Activated CD8-positive, alpha-beta T cell treated with anti-CD3 and anti-CD28 coated beads for 36 hours (primary cell): ENCODE measurements at regions not wholly inside any gene's neighbourhood (a gene's known extent, or its start where the extent isn't known, plus 50 kb on each side); places are given as distances from the start of the nearest gene placed in this dataset.

ENCODE experiments used
- ATAC-seq: fragments of 200-7000 bp; cut with Tn5 transposase; one replicate; pipeline ENCODE4 v1.10.0; 2021; ENCODE audit warnings: mild to moderate bottlenecking, moderate library complexity
- CTCF ChIA-PET: fragments of 350-600 bp; sonication (Branson Sonifier 250); formaldehyde crosslinking; loops from one replicate; lab custom pipeline; 2021; ENCODE audit warnings: antibody characterized with exemption; lab: Charles Lee
- POLR2A ChIA-PET: fragments of 350-600 bp; sonication (Branson Sonifier 250); formaldehyde crosslinking; loops from one replicate; lab custom pipeline; 2021; ENCODE audit warnings: antibody characterized with exemption; lab: Charles Lee
- DNase-seq: peaks from one replicate; pipeline ENCODE4 v3.0.0-alpha.2; 2020
- H3K27ac Mint-ChIP-seq: one replicate; pipeline ENCODE4 v1.8.0; 2021; ENCODE audit warnings: mild to moderate bottlenecking, mixed read lengths
- H3K27me3 Mint-ChIP-seq: one replicate; pipeline ENCODE4 v1.8.0; 2021; ENCODE audit warnings: mixed read lengths
- H3K36me3 Mint-ChIP-seq: one replicate; pipeline ENCODE4 v1.8.0; 2021; ENCODE audit warnings: low read depth, mixed read lengths
- H3K4me1 Mint-ChIP-seq: one replicate; pipeline ENCODE4 v1.8.0; 2021; ENCODE audit warnings: low read depth, mixed read lengths
- H3K4me3 Mint-ChIP-seq: one replicate; pipeline ENCODE4 v1.8.0; 2021; ENCODE audit warnings: mild to moderate bottlenecking, moderate library complexity, mixed read lengths
- H3K9me3 Mint-ChIP-seq: one replicate; pipeline ENCODE4 v1.8.0; 2021; ENCODE audit warnings: mixed read lengths
- intact Hi-C: fragments of 100-400 bp; cut with micrococcal nuclease; formaldehyde crosslinking; loops from one replicate; pipeline ENCODE4 v1.10.0; 2022
- TF ChIP-seq, protein P1 (sequence below): fragments of 200-600 bp; IDR thresholded peaks from one replicate; pipeline ENCODE4 v1.8.0; 2022; ENCODE audit warnings: antibody characterized with exemption, mild to moderate bottlenecking

DNA sequence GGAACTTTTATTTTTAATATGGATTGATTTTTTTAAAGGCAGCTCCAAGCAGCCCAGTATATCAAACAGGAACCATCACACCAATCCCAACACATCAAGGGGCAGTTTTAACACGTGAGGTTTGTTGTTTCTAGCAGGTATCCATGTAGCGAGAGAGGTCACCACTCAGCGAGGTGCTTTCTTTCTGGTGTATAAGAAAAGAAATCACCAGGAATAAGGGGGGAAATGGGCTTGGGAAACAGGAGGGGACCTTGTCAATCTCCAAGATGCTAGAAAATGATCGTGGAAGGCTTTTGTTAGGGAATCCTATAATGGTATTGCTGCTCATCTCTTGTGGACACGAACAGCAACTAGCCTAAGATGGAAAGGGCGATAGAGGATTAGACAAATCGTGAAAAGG lies 402.9 kb upstream of the ATP11B start:
- Mint-ChIP-seq H3K27ac (no peak overlapping the region), H3K4me3 (no peak overlapping the region), H3K4me1 (no peaks in the 10 kb centered on the region), H3K27me3 (no peaks in the 10 kb centered on the region), H3K36me3 (no peaks in the 10 kb centered on the region), H3K9me3 (no peaks in the 10 kb centered on the region)
- ATAC-seq (no peak), DNase-seq (no peak)
- ChIA-PET POLR2A (no interaction called here), CTCF (no interaction called here)
- intact Hi-C loops: no loop called here
- TF ChIP-seq, protein P1, sequence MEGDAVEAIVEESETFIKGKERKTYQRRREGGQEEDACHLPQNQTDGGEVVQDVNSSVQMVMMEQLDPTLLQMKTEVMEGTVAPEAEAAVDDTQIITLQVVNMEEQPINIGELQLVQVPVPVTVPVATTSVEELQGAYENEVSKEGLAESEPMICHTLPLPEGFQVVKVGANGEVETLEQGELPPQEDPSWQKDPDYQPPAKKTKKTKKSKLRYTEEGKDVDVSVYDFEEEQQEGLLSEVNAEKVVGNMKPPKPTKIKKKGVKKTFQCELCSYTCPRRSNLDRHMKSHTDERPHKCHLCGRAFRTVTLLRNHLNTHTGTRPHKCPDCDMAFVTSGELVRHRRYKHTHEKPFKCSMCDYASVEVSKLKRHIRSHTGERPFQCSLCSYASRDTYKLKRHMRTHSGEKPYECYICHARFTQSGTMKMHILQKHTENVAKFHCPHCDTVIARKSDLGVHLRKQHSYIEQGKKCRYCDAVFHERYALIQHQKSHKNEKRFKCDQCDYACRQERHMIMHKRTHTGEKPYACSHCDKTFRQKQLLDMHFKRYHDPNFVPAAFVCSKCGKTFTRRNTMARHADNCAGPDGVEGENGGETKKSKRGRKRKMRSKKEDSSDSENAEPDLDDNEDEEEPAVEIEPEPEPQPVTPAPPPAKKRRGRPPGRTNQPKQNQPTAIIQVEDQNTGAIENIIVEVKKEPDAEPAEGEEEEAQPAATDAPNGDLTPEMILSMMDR: no peak

DNA sequence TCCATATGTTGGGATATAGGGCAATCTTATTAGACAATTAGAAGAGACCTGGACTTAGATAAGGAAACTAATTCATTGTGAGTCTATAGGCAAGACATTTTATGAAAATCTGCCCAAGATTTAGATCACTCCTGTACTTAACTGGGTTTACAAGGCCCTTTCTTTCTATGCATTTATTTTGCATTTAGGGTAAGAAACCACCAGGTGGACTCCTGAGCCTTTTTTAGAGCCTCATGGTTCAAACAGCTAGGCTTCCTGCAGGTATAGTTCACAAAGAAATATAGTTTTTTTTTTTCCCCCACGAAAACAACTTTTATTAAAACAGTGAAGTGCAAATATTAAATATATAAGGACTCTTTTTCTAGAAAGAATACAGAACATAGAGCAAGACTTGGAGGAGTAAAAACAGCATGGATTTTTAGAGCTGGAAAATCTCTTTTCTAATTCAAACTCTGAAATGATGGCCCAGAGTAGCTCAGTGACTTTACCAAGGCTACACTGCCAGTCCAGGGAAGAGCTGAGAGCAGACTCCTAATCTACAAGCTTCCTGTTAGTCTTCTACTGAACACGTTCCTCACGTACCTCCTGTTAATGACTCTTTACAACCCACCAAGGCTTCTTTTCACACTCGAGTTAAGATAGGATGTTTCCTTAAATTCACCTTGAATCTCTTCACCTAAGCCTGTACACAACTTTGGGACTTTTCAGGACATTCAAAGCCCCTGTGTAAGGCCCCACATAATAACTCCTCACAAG lies 400.9 kb upstream of the ATP11B start:
- no peak for DNase-seq
- TF ChIP-seq, protein P1: no peak
- Mint-ChIP-seq H3K36me3 (no peaks in the 10 kb centered on the region), H3K4me1 (no peaks in the 10 kb centered on the region), H3K4me3 (no peak overlapping the region), H3K27me3 (no peaks in the 10 kb centered on the region), H3K27ac (no peak overlapping the region), H3K9me3 (no peaks in the 10 kb centered on the region)
- ChIA-PET POLR2A (no interaction called here), CTCF (no interaction called here)
- intact Hi-C loops: no loop called here
- no peak for ATAC-seq

DNA sequence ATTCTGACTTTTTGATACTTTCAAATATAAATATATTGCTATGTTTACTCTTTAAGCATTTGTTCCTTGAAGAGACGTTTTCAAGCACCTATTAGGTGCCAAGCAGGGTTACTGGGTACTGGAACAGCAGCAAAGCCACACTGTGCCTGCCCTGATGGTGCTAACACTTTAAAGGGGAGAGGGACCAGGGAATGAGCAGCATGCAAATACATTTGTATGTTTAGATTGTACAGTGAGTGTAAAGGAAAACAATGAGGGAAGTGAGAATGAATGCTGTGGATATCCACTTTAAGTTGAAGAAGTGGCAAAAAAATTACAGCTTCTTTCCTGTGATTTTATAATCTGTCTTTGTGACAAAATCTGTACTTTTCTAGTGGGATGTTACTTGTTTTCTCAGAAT lies 400.2 kb upstream of the ATP11B start:
- Mint-ChIP-seq H3K27ac (no peak overlapping the region), H3K27me3 (no peaks in the 10 kb centered on the region), H3K9me3 (no peaks in the 10 kb centered on the region), H3K4me1 (no peaks in the 10 kb centered on the region), H3K36me3 (no peaks in the 10 kb centered on the region), H3K4me3 (no peak overlapping the region)
- ATAC-seq (no peak), DNase-seq (no peak)
- ChIA-PET POLR2A (no interaction called here), CTCF (no interaction called here)
- TF ChIP-seq, protein P1: no peak
- intact Hi-C loops: no loop called here

DNA sequence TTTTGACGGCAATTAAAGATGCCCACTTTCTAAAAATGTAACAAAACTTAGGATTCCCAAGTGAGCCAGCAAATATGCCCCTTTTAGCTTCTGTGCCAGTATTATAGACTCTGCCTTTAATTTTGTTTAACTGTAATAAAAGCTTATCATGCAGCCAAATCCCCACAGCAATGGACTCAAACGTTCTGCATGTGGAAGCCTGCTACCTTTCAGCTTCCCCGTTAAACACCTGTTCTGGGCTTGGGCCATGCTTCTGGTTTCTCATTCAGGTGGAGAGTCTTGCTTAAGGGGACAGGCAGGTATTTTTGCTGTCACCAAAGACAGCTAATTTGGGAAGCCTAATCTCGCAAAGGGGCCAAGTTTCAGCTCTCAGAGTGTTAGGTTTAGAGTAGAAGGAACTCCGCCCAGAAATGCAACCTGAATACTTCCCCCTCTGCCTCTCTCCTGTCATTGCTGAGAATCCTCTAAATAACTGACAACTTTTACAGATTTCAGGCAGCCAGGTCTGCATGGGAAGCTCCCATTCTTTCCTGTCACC lies 399.4 kb upstream of the ATP11B start:
- no peak for DNase-seq
- Mint-ChIP-seq H3K27ac (no peak overlapping the region), H3K4me1 (no peaks in the 10 kb centered on the region), H3K4me3 (no peak overlapping the region), H3K36me3 (no peaks in the 10 kb centered on the region), H3K27me3 (no peaks in the 10 kb centered on the region), H3K9me3 (no peaks in the 10 kb centered on the region)
- no peak for ATAC-seq
- ChIA-PET POLR2A (no interaction called here), CTCF (no interaction called here)
- TF ChIP-seq, protein P1: no peak
- intact Hi-C loops: no loop called here

DNA sequence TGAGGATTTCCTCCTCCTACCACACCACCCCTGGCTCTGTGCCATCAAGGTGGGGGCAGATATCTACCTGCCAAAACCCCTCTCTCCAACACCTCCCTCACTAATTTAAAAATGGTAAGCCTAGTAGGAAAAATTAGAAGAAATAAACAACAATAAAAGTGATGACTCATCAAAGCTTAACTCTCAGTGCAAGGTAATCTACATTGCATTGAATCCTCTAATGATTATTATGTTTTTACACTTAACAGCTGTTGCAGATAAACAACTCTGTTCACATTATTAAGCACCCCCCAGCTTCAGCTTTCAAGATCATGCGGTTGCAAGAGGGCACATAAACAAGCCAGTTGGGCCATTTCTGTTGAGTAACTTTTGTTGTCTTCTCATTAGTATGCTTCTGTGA lies 396.1 kb upstream of the ATP11B start:
- no peaks in the 10 kb centered on the region for H3K4me1 Mint-ChIP-seq
- no peaks in the 10 kb centered on the region for H3K36me3 Mint-ChIP-seq
- ATAC-seq (no peak), DNase-seq (no peak)
- no peak overlapping the region for H3K4me3 Mint-ChIP-seq
- H3K27ac Mint-ChIP-seq: no peak overlapping the region
- H3K9me3 Mint-ChIP-seq: no peaks in the 10 kb centered on the region
- H3K27me3 Mint-ChIP-seq: no peaks in the 10 kb centered on the region
- intact Hi-C loops: no loop called here
- TF ChIP-seq, protein P1: no peak
- ChIA-PET CTCF (no interaction called here), POLR2A (no interaction called here)
